HL-60 (cell line): ENCODE measurements at regions not wholly inside any gene's neighbourhood (a gene's known extent, or its start where the extent isn't known, plus 50 kb on each side); places are given as distances from the start of the nearest gene placed in this dataset.

Experiments
- GABPA ChIP-seq: IDR thresholded peaks from 2 replicates; pipeline ENCODE4 v1.6.1; 2012; ENCODE audit warnings: low read depth
- POLR2AphosphoS5 ChIP-seq: IDR thresholded peaks from 2 replicates; pipeline ENCODE4 v1.6.1; 2012; ENCODE audit warnings: low read depth
- TF ChIP-seq, protein P1 (sequence below): IDR thresholded peaks from one replicate; pipeline ENCODE4 v1.5.1; 2011; ENCODE audit warnings: low read length, control low read depth, inconsistent platforms; ENCODE audit not compliant: insufficient read depth

GRCh38 chr4:13907255-13907751 lies 279.8 kb upstream of the BOD1L1 start:
- TF ChIP-seq GABPA: no peak
- TF ChIP-seq POLR2AphosphoS5: no peak
- TF ChIP-seq, protein P1, sequence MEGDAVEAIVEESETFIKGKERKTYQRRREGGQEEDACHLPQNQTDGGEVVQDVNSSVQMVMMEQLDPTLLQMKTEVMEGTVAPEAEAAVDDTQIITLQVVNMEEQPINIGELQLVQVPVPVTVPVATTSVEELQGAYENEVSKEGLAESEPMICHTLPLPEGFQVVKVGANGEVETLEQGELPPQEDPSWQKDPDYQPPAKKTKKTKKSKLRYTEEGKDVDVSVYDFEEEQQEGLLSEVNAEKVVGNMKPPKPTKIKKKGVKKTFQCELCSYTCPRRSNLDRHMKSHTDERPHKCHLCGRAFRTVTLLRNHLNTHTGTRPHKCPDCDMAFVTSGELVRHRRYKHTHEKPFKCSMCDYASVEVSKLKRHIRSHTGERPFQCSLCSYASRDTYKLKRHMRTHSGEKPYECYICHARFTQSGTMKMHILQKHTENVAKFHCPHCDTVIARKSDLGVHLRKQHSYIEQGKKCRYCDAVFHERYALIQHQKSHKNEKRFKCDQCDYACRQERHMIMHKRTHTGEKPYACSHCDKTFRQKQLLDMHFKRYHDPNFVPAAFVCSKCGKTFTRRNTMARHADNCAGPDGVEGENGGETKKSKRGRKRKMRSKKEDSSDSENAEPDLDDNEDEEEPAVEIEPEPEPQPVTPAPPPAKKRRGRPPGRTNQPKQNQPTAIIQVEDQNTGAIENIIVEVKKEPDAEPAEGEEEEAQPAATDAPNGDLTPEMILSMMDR: no peak
